AG10803 (cell line): ENCODE measurements at regions not wholly inside any gene's neighbourhood (a gene's known extent, or its start where the extent isn't known, plus 50 kb on each side); places are given as distances from the start of the nearest gene placed in this dataset.

Experiments used
- DNase-seq: peaks from one replicate; pipeline ENCODE4 v3.0.0; 2010; ENCODE audit warnings: low read depth
- H3K4me3 ChIP-seq: 2 replicates; pipeline ENCODE4 v1.5.1; 2011; ENCODE audit warnings: mild to moderate bottlenecking, low read length, control low read depth
- TF ChIP-seq, protein P1 (sequence below): conservative IDR thresholded peaks from 2 replicates; pipeline ENCODE4 v1.5.1; 2011; ENCODE audit warnings: mild to moderate bottlenecking, low read length, control low read depth, inconsistent platforms

GRCh38 chr3:80677796-80678195, 910.0 kb upstream of the ROBO1 start:
- no peak for DNase-seq
- H3K4me3 ChIP-seq: no peak overlapping the region
- TF ChIP-seq, protein P1, sequence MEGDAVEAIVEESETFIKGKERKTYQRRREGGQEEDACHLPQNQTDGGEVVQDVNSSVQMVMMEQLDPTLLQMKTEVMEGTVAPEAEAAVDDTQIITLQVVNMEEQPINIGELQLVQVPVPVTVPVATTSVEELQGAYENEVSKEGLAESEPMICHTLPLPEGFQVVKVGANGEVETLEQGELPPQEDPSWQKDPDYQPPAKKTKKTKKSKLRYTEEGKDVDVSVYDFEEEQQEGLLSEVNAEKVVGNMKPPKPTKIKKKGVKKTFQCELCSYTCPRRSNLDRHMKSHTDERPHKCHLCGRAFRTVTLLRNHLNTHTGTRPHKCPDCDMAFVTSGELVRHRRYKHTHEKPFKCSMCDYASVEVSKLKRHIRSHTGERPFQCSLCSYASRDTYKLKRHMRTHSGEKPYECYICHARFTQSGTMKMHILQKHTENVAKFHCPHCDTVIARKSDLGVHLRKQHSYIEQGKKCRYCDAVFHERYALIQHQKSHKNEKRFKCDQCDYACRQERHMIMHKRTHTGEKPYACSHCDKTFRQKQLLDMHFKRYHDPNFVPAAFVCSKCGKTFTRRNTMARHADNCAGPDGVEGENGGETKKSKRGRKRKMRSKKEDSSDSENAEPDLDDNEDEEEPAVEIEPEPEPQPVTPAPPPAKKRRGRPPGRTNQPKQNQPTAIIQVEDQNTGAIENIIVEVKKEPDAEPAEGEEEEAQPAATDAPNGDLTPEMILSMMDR: no peak

DNA sequence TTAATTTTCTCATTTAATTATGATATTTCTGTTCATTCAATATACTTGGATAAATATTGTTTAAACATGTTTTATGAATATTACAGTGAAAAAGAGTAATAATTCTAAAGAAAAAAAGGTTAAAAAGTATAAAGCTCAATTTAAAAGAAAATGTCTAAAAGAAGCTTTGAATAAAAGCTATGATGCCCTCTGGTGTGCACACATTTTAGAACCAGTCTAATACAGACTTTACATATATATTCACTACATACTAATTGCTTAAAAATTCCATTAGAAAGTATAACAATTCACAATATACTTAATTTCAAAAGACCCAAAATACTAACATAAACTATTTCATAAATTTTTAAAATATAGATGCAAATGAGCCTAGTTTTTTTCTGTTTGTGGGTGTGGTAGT, 909.1 kb upstream of the ROBO1 start:
- H3K4me3 ChIP-seq: no peak overlapping the region
- no peak for DNase-seq
- TF ChIP-seq, protein P1: no peak

- H3K4me3 ChIP-seq: no peak overlapping the region
- TF ChIP-seq, protein P1: no peak
- no peak for DNase-seq
Observed at GRCh38 chr3:80676261-80676660, 908.5 kb upstream of the ROBO1 start.

- TF ChIP-seq, protein P1: no peak
- DNase-seq: no peak
- H3K4me3 ChIP-seq: no peak overlapping the region
Observed at GRCh38 chr3:80675790-80676189, 908.0 kb upstream of the ROBO1 start.

- TF ChIP-seq, protein P1: no peak
- H3K4me3 ChIP-seq: no peak overlapping the region
- no peak for DNase-seq
Observed at GRCh38 chr3:80668600-80669294, 900.9 kb upstream of the ROBO1 start.

GRCh38 chr3:80668100-80668499, 900.3 kb upstream of the ROBO1 start:
- no peak overlapping the region for H3K4me3 ChIP-seq
- TF ChIP-seq, protein P1: no peak
- no peak for DNase-seq

- TF ChIP-seq, protein P1: no peak
Observed at GRCh38 chr3:80663426-80663825, 895.6 kb upstream of the ROBO1 start.

More at GRCh38 chr3:80663426-80663825, 895.6 kb upstream of the ROBO1 start:
- DNase-seq: no peak
- no peak overlapping the region for H3K4me3 ChIP-seq
